ENCODE measurements at regions not wholly inside any gene's neighbourhood (a gene's known extent, or its start where the extent isn't known, plus 50 kb on each side); places are given as distances from the start of the nearest gene placed in this dataset.
"Not testable (repeated sequence)": the region's sequence is repeated elsewhere in the genome, so short reads cannot be mapped to it uniquely, and the experiment has no call there.

DNA sequence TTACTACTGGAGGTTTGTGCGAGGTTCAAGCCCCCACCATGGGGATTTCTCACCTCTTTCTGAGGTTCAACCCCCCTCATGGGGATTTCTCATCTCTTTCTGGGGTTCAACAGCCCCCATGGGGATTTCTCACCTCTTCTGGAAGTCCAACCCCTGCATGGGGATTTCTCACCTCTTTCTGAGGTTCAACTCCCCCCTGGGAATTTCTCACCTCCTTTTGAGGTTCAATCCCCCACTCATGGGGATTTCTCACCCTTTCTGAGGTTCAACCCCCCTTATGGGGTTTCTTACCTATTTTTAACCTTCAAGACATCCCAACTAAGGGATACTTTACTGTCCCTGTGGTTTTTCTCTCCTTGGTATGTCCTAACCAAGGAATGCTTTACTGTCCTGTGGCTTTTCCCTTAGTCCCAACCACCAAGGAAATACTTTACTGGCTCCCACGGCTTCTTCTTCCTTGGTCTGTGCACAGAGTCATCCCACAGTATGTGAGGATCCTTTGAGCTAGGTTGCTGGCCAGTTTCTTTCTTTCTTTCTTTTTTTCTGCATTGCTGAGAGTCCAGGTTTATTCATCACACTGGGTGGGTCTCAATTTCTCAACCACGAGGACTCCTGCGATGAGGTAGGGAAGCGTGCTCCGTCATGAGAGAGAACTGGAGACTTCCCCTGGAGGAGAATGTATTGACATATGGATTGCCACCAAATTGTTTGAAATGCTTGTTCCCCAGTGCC lies 2140.2 kb downstream of the TP53TG3F start:
- no peaks in the 10 kb centered on the region for H4K20me1 ChIP-seq (ENCODE audit: control insufficient read depth, extremely low read depth, insufficient read depth, low read length)
- H3K27me3 ChIP-seq (ENCODE audit: control insufficient read depth, extremely low read depth, insufficient read depth, low read length) = no peaks in the 10 kb centered on the region
- H3K4me3 ChIP-seq (ENCODE audit: control insufficient read depth in 2 of 3, extremely low read depth in 1 of 3, insufficient read depth in 2 of 3, low read depth in 1 of 3, low read length in 3 of 3) = peak overlapping the region; percentile 42 to 74 (median 70)
- DNase-seq (ENCODE audit: low read depth, low spot score) (peak; percentile 76), FAIRE-seq (peak; percentile 92)
- dilution Hi-C loops (cut with MboI; ENCODE audit: extremely low pct_ligation_motif_present, low sequenced_read_pairs) = no loop called here
- TF ChIP-seq EZH2 (IDR thresholded peaks at IDR 0.05; ENCODE audit: low read length) = no peak
- no peak for TF ChIP-seq CTCF (optimal IDR thresholded peaks at IDR 0.05 in 1 of 3, IDR thresholded peaks at IDR 0.05 in 1 of 3, conservative IDR thresholded peaks at IDR 0.05 in 1 of 3; ENCODE audit: extremely low read depth in 1 of 3, insufficient read depth in 2 of 3, low read length in 3 of 3)
- H3K4me2 ChIP-seq (ENCODE audit: control insufficient read depth, extremely low read depth, insufficient read depth, low read depth, low read length) = peak overlapping the region; percentile 92
- no peak overlapping the region for H2AFZ ChIP-seq (ENCODE audit: control insufficient read depth, low read length)
- H3K4me1 ChIP-seq (ENCODE audit: control insufficient read depth, extremely low read depth, insufficient read depth, low read length) = peaks cover 31% of the 10 kb centered on the region
- H3K27ac ChIP-seq (ENCODE audit: control insufficient read depth, insufficient read depth, low read length) = peak overlapping the region; percentile 98
- no peaks in the 10 kb centered on the region for H3K9me3 ChIP-seq (ENCODE audit: control insufficient read depth, low read depth, low read length)
- H3K79me2 ChIP-seq (ENCODE audit: control insufficient read depth, insufficient read depth, low read length) = no peaks in the 10 kb centered on the region
- no peaks in the 10 kb centered on the region for H3K36me3 ChIP-seq (ENCODE audit: control insufficient read depth in 2 of 2, extremely low read depth in 1 of 2, insufficient read depth in 2 of 2, low read length in 2 of 2)
- H3K9ac ChIP-seq (ENCODE audit: control insufficient read depth, extremely low read depth, insufficient read depth, low read length) = peak overlapping the region; percentile 96
- no peaks in the 10 kb centered on the region for H3K9me1 ChIP-seq (ENCODE audit: control insufficient read depth, extremely low read depth, insufficient read depth, low read length)

GRCh38 chr16:35600161-35600555 lies 2140.7 kb downstream of the TP53TG3F start:
- Histone ChIP-seq H3K4me3 (ENCODE audit: control insufficient read depth in 2 of 3, extremely low read depth in 1 of 3, insufficient read depth in 2 of 3, low read depth in 1 of 3, low read length in 3 of 3) (peak overlapping the region in 2 of 3 experiments; percentile 70 to 74), H3K4me2 (ENCODE audit: control insufficient read depth, extremely low read depth, insufficient read depth, low read depth, low read length) (peak overlapping the region; percentile 92), H3K9ac (ENCODE audit: control insufficient read depth, extremely low read depth, insufficient read depth, low read length) (peak overlapping the region; percentile 96), H3K27ac (ENCODE audit: control insufficient read depth, insufficient read depth, low read length) (peak overlapping the region; percentile 98), H3K4me1 (ENCODE audit: control insufficient read depth, extremely low read depth, insufficient read depth, low read length) (peaks cover 31% of the 10 kb centered on the region)
- H4K20me1 ChIP-seq (ENCODE audit: control insufficient read depth, extremely low read depth, insufficient read depth, low read length); dilution Hi-C loops (cut with MboI; ENCODE audit: extremely low pct_ligation_motif_present, low sequenced_read_pairs); DNase-seq (ENCODE audit: low read depth, low spot score); H2AFZ ChIP-seq (ENCODE audit: control insufficient read depth, low read length); H3K36me3 ChIP-seq (ENCODE audit: control insufficient read depth in 2 of 2, extremely low read depth in 1 of 2, insufficient read depth in 2 of 2, low read length in 2 of 2); H3K27me3 ChIP-seq (ENCODE audit: control insufficient read depth, extremely low read depth, insufficient read depth, low read length); H3K9me1 ChIP-seq (ENCODE audit: control insufficient read depth, extremely low read depth, insufficient read depth, low read length); H3K79me2 ChIP-seq (ENCODE audit: control insufficient read depth, insufficient read depth, low read length); H3K9me3 ChIP-seq (ENCODE audit: control insufficient read depth, low read depth, low read length): not testable (repeated sequence)
- peak; percentile 58 for FAIRE-seq

- no peak for FAIRE-seq
- no peaks in the 10 kb centered on the region for H3K36me3 ChIP-seq (ENCODE audit: control insufficient read depth in 2 of 2, extremely low read depth in 1 of 2, insufficient read depth in 2 of 2, low read length in 2 of 2)
- no peak overlapping the region for H3K4me2 ChIP-seq (ENCODE audit: control insufficient read depth, extremely low read depth, insufficient read depth, low read depth, low read length)
- H3K9me3 ChIP-seq (ENCODE audit: control insufficient read depth, low read depth, low read length) = no peaks in the 10 kb centered on the region
- peaks cover 18% of the 10 kb centered on the region for H3K4me1 ChIP-seq (ENCODE audit: control insufficient read depth, extremely low read depth, insufficient read depth, low read length)
- no peak overlapping the region for H3K9ac ChIP-seq (ENCODE audit: control insufficient read depth, extremely low read depth, insufficient read depth, low read length)
- no peaks in the 10 kb centered on the region for H3K9me1 ChIP-seq (ENCODE audit: control insufficient read depth, extremely low read depth, insufficient read depth, low read length)
- dilution Hi-C loops (cut with MboI; ENCODE audit: extremely low pct_ligation_motif_present, low sequenced_read_pairs) = no loop called here
- DNase-seq (ENCODE audit: low read depth, low spot score) = no peak
- no peaks in the 10 kb centered on the region for H4K20me1 ChIP-seq (ENCODE audit: control insufficient read depth, extremely low read depth, insufficient read depth, low read length)
- TF ChIP-seq CTCF (optimal IDR thresholded peaks at IDR 0.05 in 1 of 3, IDR thresholded peaks at IDR 0.05 in 1 of 3, conservative IDR thresholded peaks at IDR 0.05 in 1 of 3; ENCODE audit: extremely low read depth in 1 of 3, insufficient read depth in 2 of 3, low read length in 3 of 3) = no peak
- no peak for TF ChIP-seq EZH2 (IDR thresholded peaks at IDR 0.05; ENCODE audit: low read length)
- H3K27ac ChIP-seq (ENCODE audit: control insufficient read depth, insufficient read depth, low read length) = no peak overlapping the region
- H3K4me3 ChIP-seq (ENCODE audit: control insufficient read depth in 2 of 3, extremely low read depth in 1 of 3, insufficient read depth in 2 of 3, low read depth in 1 of 3, low read length in 3 of 3) = no peak overlapping the region
- H3K79me2 ChIP-seq (ENCODE audit: control insufficient read depth, insufficient read depth, low read length) = no peaks in the 10 kb centered on the region
- H3K27me3 ChIP-seq (ENCODE audit: control insufficient read depth, extremely low read depth, insufficient read depth, low read length) = no peaks in the 10 kb centered on the region
- H2AFZ ChIP-seq (ENCODE audit: control insufficient read depth, low read length) = no peak overlapping the region
Measured at GRCh38 chr16:35602116-35602515, 2142.7 kb downstream of the TP53TG3F start.

DNA sequence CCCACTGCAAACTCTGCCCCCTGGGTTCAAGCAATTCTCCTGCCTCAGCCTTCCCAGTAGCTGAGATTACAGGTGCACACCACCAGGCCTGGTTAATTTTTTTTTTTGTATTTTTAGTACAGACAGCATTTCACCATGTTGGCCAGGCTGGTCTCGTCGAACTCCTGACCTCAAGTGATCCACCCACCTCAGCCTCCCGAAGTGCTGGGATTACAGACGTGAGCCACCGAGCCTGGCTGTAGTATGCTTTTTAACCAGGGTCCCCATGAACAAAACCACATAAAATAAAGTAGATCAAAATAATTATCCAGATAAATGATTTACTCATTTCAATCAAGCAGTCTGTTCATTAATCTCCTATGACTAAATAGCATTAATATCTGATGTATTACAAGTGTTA lies 2144.0 kb downstream of the TP53TG3F start:
- peaks cover 11% of the 10 kb centered on the region for H3K4me1 ChIP-seq (ENCODE audit: control insufficient read depth, extremely low read depth, insufficient read depth, low read length)
- H3K36me3 ChIP-seq (ENCODE audit: control insufficient read depth in 2 of 2, extremely low read depth in 1 of 2, insufficient read depth in 2 of 2, low read length in 2 of 2); DNase-seq (ENCODE audit: low read depth, low spot score); H2AFZ ChIP-seq (ENCODE audit: control insufficient read depth, low read length); H3K4me2 ChIP-seq (ENCODE audit: control insufficient read depth, extremely low read depth, insufficient read depth, low read depth, low read length); H3K9ac ChIP-seq (ENCODE audit: control insufficient read depth, extremely low read depth, insufficient read depth, low read length); H3K9me3 ChIP-seq (ENCODE audit: control insufficient read depth, low read depth, low read length); H3K9me1 ChIP-seq (ENCODE audit: control insufficient read depth, extremely low read depth, insufficient read depth, low read length); H4K20me1 ChIP-seq (ENCODE audit: control insufficient read depth, extremely low read depth, insufficient read depth, low read length); FAIRE-seq; H3K27ac ChIP-seq (ENCODE audit: control insufficient read depth, insufficient read depth, low read length); H3K4me3 ChIP-seq (ENCODE audit: control insufficient read depth in 2 of 3, extremely low read depth in 1 of 3, insufficient read depth in 2 of 3, low read depth in 1 of 3, low read length in 3 of 3); H3K79me2 ChIP-seq (ENCODE audit: control insufficient read depth, insufficient read depth, low read length); dilution Hi-C loops (cut with MboI; ENCODE audit: extremely low pct_ligation_motif_present, low sequenced_read_pairs); H3K27me3 ChIP-seq (ENCODE audit: control insufficient read depth, extremely low read depth, insufficient read depth, low read length): not testable (repeated sequence)

Measured in keratinocyte (primary cell).